ENCODE measurements at regions not wholly inside any gene's neighbourhood (a gene's known extent, or its start where the extent isn't known, plus 50 kb on each side); places are given as distances from the start of the nearest gene placed in this dataset.

DNA sequence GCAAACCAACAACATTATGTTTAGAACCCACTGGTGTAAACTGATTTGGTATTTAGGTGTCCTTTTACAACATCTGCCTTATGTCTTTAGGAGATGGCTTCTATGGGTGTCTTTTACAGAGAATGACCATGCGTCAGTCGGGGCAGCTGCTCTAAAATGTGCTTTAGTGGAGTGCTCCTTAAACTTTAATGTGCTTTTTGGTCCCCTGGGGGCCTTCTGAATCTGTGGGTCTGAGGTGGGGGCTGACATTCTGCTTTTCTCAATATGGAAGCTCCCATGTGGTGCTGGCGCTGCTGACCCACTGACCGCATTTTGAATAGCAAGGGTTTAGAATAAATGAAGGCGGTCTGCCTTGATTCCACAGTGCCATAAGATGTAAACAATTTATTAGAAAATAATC lies 173.2 kb upstream of the B3GALT2 start:
- intact Hi-C loops (cut with DNase I), result no loop called here
- no peaks in the 10 kb centered on the region for H3K9me3 ChIP-seq
- no peak for TF ChIP-seq POLR2A (IDR thresholded peaks at IDR 0.05)
- TF ChIP-seq, protein P1, sequence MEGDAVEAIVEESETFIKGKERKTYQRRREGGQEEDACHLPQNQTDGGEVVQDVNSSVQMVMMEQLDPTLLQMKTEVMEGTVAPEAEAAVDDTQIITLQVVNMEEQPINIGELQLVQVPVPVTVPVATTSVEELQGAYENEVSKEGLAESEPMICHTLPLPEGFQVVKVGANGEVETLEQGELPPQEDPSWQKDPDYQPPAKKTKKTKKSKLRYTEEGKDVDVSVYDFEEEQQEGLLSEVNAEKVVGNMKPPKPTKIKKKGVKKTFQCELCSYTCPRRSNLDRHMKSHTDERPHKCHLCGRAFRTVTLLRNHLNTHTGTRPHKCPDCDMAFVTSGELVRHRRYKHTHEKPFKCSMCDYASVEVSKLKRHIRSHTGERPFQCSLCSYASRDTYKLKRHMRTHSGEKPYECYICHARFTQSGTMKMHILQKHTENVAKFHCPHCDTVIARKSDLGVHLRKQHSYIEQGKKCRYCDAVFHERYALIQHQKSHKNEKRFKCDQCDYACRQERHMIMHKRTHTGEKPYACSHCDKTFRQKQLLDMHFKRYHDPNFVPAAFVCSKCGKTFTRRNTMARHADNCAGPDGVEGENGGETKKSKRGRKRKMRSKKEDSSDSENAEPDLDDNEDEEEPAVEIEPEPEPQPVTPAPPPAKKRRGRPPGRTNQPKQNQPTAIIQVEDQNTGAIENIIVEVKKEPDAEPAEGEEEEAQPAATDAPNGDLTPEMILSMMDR (IDR thresholded peaks at IDR 0.05), result no peak
- 93 to 99% (median 97%) methylated on average over 5 of the region's 5 CpGs for WGBS, 4 donors
- no peaks in the 10 kb centered on the region for H3K36me3 ChIP-seq
- peaks cover 0 to 14% (median 0%) of the 10 kb centered on the region in 12 donors for H3K4me1 ChIP-seq
- no peak overlapping the region for H3K4me3 ChIP-seq
- no peaks in the 10 kb centered on the region for H3K27me3 ChIP-seq
- no peak for ATAC-seq
- DNase-seq, result no peak
- no peak overlapping the region for H3K27ac ChIP-seq

DNA sequence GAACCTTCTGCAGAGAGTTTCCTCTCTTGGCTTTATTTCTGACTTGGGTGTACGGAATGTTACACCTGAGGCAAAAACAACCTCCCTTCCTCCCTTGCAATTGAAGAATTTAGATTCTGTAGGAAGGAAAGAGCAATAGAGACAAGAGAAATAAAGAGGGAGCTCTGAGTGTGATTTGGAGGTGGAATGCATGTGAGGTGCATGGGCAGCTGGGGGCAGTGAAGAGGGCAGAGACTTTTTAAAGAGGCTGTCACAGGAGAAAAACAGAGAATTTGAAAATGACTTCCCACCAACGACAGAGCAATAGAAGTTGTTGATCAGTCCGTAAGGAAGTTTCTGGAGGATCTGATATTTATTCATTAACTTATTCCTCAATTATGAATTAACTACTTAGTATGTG lies 172.0 kb upstream of the B3GALT2 start:
- DNase-seq, result no peak
- TF ChIP-seq, protein P1 (IDR thresholded peaks at IDR 0.05), result peak in 1 of 12 donors; percentile 17
- TF ChIP-seq POLR2A (IDR thresholded peaks at IDR 0.05), result no peak
- Histone ChIP-seq H3K4me3 (no peak overlapping the region), H3K9me3 (no peaks in the 10 kb centered on the region), H3K27ac (no peak overlapping the region), H3K36me3 (no peaks in the 10 kb centered on the region), H3K4me1 (peaks cover 0 to 14% (median 0%) of the 10 kb centered on the region in 12 donors), H3K27me3 (no peaks in the 10 kb centered on the region)
- 72 to 75% (median 73%) methylated on average over 3 of the region's 3 CpGs for WGBS, 4 donors
- ATAC-seq, result no peak
- intact Hi-C loops (cut with DNase I), result no loop called here

DNA sequence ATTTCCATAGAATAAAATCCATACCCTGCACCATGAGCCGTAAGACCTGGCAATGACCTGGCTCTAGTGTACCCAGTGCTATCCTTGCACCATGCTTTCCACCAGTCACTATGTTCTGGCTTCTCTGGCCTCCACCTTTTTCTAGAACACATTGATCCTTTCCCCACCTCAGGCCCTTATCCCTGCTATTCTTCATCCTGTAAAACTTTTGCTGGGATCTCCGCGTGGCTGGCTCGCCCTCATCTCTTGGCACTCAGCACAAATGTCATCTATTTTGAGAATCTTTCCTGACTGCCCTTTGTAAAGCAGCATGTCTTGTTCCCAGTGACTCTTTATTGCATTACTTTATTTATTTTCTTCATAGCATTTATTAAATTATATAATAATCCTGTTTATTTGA lies 169.8 kb upstream of the B3GALT2 start:
- peak in 4 of 5 donors; percentile 29 to 75 (median 48) for DNase-seq
- Histone ChIP-seq H3K27me3 (no peaks in the 10 kb centered on the region), H3K27ac (peak overlapping the region; percentile 27 to 84 (median 52)), H3K9me3 (no peaks in the 10 kb centered on the region), H3K36me3 (no peaks in the 10 kb centered on the region), H3K4me3 (no peak overlapping the region), H3K4me1 (peaks cover 0 to 14% (median 0%) of the 10 kb centered on the region in 12 donors)
- ATAC-seq, result peak; percentile 94 to 97 (median 95)
- intact Hi-C loops (cut with DNase I), result no loop called here
- no peak for TF ChIP-seq POLR2A (IDR thresholded peaks at IDR 0.05)
- TF ChIP-seq, protein P1 (IDR thresholded peaks at IDR 0.05), result no peak
- WGBS, 4 donors, result 50 to 59% (median 52%) methylated on average over 4 of the region's 4 CpGs

DNA sequence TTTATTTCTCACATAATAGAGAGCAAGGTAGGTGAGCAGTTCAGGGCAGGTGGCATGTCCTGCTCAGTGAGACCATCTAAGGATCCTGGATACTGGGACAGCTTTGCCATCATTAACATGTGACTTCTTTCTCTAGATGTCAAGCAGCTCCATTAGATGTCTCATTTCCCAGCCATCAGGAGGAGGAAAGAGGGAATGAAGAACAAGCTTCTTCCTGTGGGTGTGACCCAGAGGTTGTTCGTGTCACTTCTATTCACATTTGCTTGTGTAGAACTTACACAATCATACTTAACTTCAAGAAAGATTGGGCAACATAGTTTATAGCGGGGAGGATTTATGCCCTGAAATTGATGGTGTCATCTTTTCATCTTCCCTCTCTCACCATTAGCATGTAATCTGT lies 169.2 kb upstream of the B3GALT2 start:
- H3K27me3 ChIP-seq, result no peaks in the 10 kb centered on the region
- no peak overlapping the region for H3K4me3 ChIP-seq
- no peak for ATAC-seq
- H3K4me1 ChIP-seq, result peaks cover 0 to 14% (median 0%) of the 10 kb centered on the region in 12 donors
- 78 to 90% (median 86%) methylated on average over 2 of the region's 2 CpGs for WGBS, 4 donors
- intact Hi-C loops (cut with DNase I), result no loop called here
- no peaks in the 10 kb centered on the region for H3K9me3 ChIP-seq
- peak overlapping the region; percentile 27 to 84 (median 50) for H3K27ac ChIP-seq
- H3K36me3 ChIP-seq, result no peaks in the 10 kb centered on the region
- DNase-seq, result no peak
- TF ChIP-seq, protein P1 (IDR thresholded peaks at IDR 0.05), result no peak
- TF ChIP-seq POLR2A (IDR thresholded peaks at IDR 0.05), result no peak

Data from heart left ventricle (tissue), 16 donors.